CD4-positive, alpha-beta T cell treated with Interleukin-6 for 4 hours (primary cell): ENCODE measurements at regions not wholly inside any gene's neighbourhood (a gene's known extent, or its start where the extent isn't known, plus 50 kb on each side); places are given as distances from the start of the nearest gene placed in this dataset.
A peak's percentile ranks its signal among the peaks of the same experiment; 100 is the strongest.
"Not testable (repeated sequence)": the region's sequence is repeated elsewhere in the genome, so short reads cannot be mapped to it uniquely, and the experiment has no call there.

Source experiments
- DNase-seq: peaks from one replicate; pipeline ENCODE4 v3.0.0-alpha.2; 2020; ENCODE audit warnings: mixed read lengths

GRCh38 chr9:42378418-42378815 lies 195.0 kb downstream of the SPATA31A6 start:
- no peak for DNase-seq

- not testable (repeated sequence) for DNase-seq
Observed at GRCh38 chr9:42379602-42380001, 196.1 kb downstream of the SPATA31A6 start.

GRCh38 chr9:42384585-42384984 lies 201.1 kb downstream of the SPATA31A6 start:
- not testable (repeated sequence) for DNase-seq

GRCh38 chr9:42385574-42386120 lies 202.2 kb downstream of the SPATA31A6 start:
- not testable (repeated sequence) for DNase-seq

- no peak for DNase-seq
Observed at GRCh38 chr9:42386477-42386876, 203.0 kb downstream of the SPATA31A6 start.

GRCh38 chr9:42388146-42388690 lies 204.8 kb downstream of the SPATA31A6 start:
- DNase-seq = no peak

- DNase-seq = no peak
Observed at GRCh38 chr9:42388846-42389245, 205.4 kb downstream of the SPATA31A6 start.

- not testable (repeated sequence) for DNase-seq
Observed at GRCh38 chr9:42392773-42393455, 209.5 kb downstream of the SPATA31A6 start.

GRCh38 chr9:42396318-42396717 lies 212.9 kb downstream of the SPATA31A6 start:
- DNase-seq = no peak

- DNase-seq = not testable (repeated sequence)
Observed at GRCh38 chr9:42397336-42397735, 213.9 kb downstream of the SPATA31A6 start.

GRCh38 chr9:42402919-42403318 lies 219.5 kb downstream of the SPATA31A6 start:
- not testable (repeated sequence) for DNase-seq

GRCh38 chr9:42409581-42409980 lies 226.1 kb downstream of the SPATA31A6 start:
- not testable (repeated sequence) for DNase-seq

GRCh38 chr9:42412354-42412753 lies 228.9 kb downstream of the SPATA31A6 start:
- not testable (repeated sequence) for DNase-seq

GRCh38 chr9:42414865-42415264 lies 231.4 kb downstream of the SPATA31A6 start:
- DNase-seq = not testable (repeated sequence)

GRCh38 chr9:42419652-42420051 lies 236.2 kb downstream of the SPATA31A6 start:
- not testable (repeated sequence) for DNase-seq

GRCh38 chr9:42420324-42420723 lies 236.9 kb downstream of the SPATA31A6 start:
- not testable (repeated sequence) for DNase-seq

- not testable (repeated sequence) for DNase-seq
Observed at GRCh38 chr9:42421630-42422029, 238.2 kb downstream of the SPATA31A6 start.

- DNase-seq = not testable (repeated sequence)
Observed at GRCh38 chr9:42430674-42431615, 247.5 kb downstream of the SPATA31A6 start.

- DNase-seq = not testable (repeated sequence)
Observed at GRCh38 chr9:42431616-42432010, 248.2 kb downstream of the SPATA31A6 start.

- peak; percentile 2 for DNase-seq
Observed at GRCh38 chr9:42434844-42435714, 251.6 kb downstream of the SPATA31A6 start.

- DNase-seq = peak; percentile 2
Observed at GRCh38 chr9:42435715-42436342, 252.4 kb downstream of the SPATA31A6 start.
